ENCODE measurements at regions not wholly inside any gene's neighbourhood (a gene's known extent, or its start where the extent isn't known, plus 50 kb on each side); places are given as distances from the start of the nearest gene placed in this dataset.

- Mint-ChIP-seq H3K4me1 (ENCODE audit: low read depth) (no peaks in the 10 kb centered on the region), H3K27ac (no peak overlapping the region), H3K9me3 (peaks cover 6% of the 10 kb centered on the region), H3K36me3 (ENCODE audit: low read depth) (no peaks in the 10 kb centered on the region), H3K27me3 (no peaks in the 10 kb centered on the region), H3K4me3 (no peak overlapping the region)
- intact Hi-C loops (cut with micrococcal nuclease): no loop called here
These were observed 62.4 kb downstream of the CLDN17 start for GRCh38 chr21:30104241-30104640.

DNA sequence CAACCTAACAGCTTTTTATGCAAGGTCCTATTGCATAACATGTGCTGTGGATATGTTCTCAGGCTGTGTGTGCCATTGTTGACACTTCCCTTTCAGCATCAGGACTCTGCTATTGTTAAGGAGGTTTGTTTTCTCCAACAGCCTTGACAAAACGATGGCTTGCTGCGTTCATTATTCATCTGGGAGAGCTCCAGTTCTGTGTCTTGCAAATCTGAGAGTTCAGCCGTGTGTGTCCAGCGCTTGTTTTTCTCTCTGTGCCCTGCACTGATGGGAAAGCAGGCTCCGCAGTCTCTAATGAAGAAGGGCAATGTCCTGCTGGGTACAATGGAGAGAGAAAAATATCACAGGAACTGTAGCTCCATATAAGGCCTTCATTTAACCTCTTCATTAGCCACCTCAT is 63.7 kb downstream of the CLDN17 start:
- Mint-ChIP-seq H3K4me1 (ENCODE audit: low read depth) (no peaks in the 10 kb centered on the region), H3K9me3 (peaks cover 6% of the 10 kb centered on the region)
- intact Hi-C loops (cut with micrococcal nuclease): no loop called here

GRCh38 chr21:30101967-30102366 is 64.6 kb downstream of the CLDN17 start:
- Mint-ChIP-seq H3K27me3 (no peaks in the 10 kb centered on the region), H3K4me1 (ENCODE audit: low read depth) (no peaks in the 10 kb centered on the region), H3K4me3 (no peak overlapping the region), H3K9me3 (peaks cover 6% of the 10 kb centered on the region), H3K36me3 (ENCODE audit: low read depth) (no peaks in the 10 kb centered on the region), H3K27ac (no peak overlapping the region)
- intact Hi-C loops (cut with micrococcal nuclease): no loop called here

More for the DNA sequence above, 63.7 kb downstream of the CLDN17 start:
- Mint-ChIP-seq H3K27ac (no peak overlapping the region), H3K27me3 (no peaks in the 10 kb centered on the region), H3K36me3 (ENCODE audit: low read depth) (no peaks in the 10 kb centered on the region), H3K4me3 (no peak overlapping the region)

- Mint-ChIP-seq H3K27me3 (no peaks in the 10 kb centered on the region), H3K36me3 (ENCODE audit: low read depth) (no peaks in the 10 kb centered on the region), H3K4me1 (ENCODE audit: low read depth) (no peaks in the 10 kb centered on the region), H3K9me3 (peaks cover 6% of the 10 kb centered on the region), H3K4me3 (no peak overlapping the region), H3K27ac (no peak overlapping the region)
- intact Hi-C loops (cut with micrococcal nuclease): no loop called here
These were observed 68.8 kb downstream of the CLDN17 start for GRCh38 chr21:30097791-30098190.

- no peaks in the 10 kb centered on the region for H3K27me3 Mint-ChIP-seq
- intact Hi-C loops (cut with micrococcal nuclease): no loop called here
These were observed 83.2 kb downstream of the CLDN17 start for GRCh38 chr21:30083225-30083945.

GRCh38 chr21:30081506-30081905 is 85.1 kb downstream of the CLDN17 start:
- H3K4me1 Mint-ChIP-seq (ENCODE audit: low read depth): no peaks in the 10 kb centered on the region
- H3K27ac Mint-ChIP-seq: no peak overlapping the region
- H3K27me3 Mint-ChIP-seq: no peaks in the 10 kb centered on the region
- H3K9me3 Mint-ChIP-seq: peaks cover 13% of the 10 kb centered on the region
- intact Hi-C loops (cut with micrococcal nuclease): no loop called here
- H3K36me3 Mint-ChIP-seq (ENCODE audit: low read depth): no peaks in the 10 kb centered on the region
- H3K4me3 Mint-ChIP-seq: no peak overlapping the region

More at GRCh38 chr21:30083225-30083945, 83.2 kb downstream of the CLDN17 start:
- no peak overlapping the region for H3K27ac Mint-ChIP-seq
- H3K9me3 Mint-ChIP-seq: no peaks in the 10 kb centered on the region
- H3K36me3 Mint-ChIP-seq (ENCODE audit: low read depth): no peaks in the 10 kb centered on the region
- no peak overlapping the region for H3K4me3 Mint-ChIP-seq
- H3K4me1 Mint-ChIP-seq (ENCODE audit: low read depth): no peaks in the 10 kb centered on the region

- Mint-ChIP-seq H3K27me3 (no peaks in the 10 kb centered on the region), H3K27ac (no peak overlapping the region), H3K4me1 (ENCODE audit: low read depth) (no peaks in the 10 kb centered on the region), H3K36me3 (ENCODE audit: low read depth) (no peaks in the 10 kb centered on the region), H3K9me3 (peaks cover 10% of the 10 kb centered on the region), H3K4me3 (no peak overlapping the region)
- intact Hi-C loops (cut with micrococcal nuclease): no loop called here
These were observed 94.1 kb downstream of the CLDN17 start for GRCh38 chr21:30072496-30072895.

DNA sequence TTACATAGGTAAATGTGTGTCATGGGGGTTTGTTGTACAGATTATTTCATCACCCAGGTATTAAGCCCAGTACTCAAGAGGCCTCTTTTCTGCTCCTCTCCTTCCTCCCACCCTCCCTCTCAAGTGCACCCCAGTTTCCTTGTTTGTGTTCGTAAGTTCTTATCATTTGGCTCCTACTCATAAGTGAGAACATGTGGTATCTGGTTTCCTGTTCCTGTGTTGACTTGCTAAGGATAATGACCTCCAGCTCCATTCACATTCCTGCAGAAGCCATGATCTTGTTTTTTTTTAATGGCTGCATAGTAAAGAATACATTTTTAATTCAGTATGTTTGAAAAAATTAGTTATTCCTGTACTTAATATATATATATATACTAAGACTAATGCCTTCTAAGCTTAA is 107.7 kb downstream of the CLDN17 start:
- Mint-ChIP-seq H3K4me3 (no peak overlapping the region), H3K4me1 (ENCODE audit: low read depth) (no peaks in the 10 kb centered on the region), H3K27me3 (no peaks in the 10 kb centered on the region), H3K36me3 (ENCODE audit: low read depth) (no peaks in the 10 kb centered on the region), H3K27ac (no peak overlapping the region), H3K9me3 (peaks cover 8% of the 10 kb centered on the region)
- intact Hi-C loops (cut with micrococcal nuclease): no loop called here

- no peaks in the 10 kb centered on the region for H3K27me3 Mint-ChIP-seq
- H3K4me1 Mint-ChIP-seq (ENCODE audit: low read depth): no peaks in the 10 kb centered on the region
- H3K4me3 Mint-ChIP-seq: no peak overlapping the region
- H3K27ac Mint-ChIP-seq: no peak overlapping the region
- H3K36me3 Mint-ChIP-seq (ENCODE audit: low read depth): no peaks in the 10 kb centered on the region
- H3K9me3 Mint-ChIP-seq: peaks cover 8% of the 10 kb centered on the region
- intact Hi-C loops (cut with micrococcal nuclease): no loop called here
These were observed 109.5 kb downstream of the CLDN17 start for GRCh38 chr21:30057108-30057507.

- no peaks in the 10 kb centered on the region for H3K9me3 Mint-ChIP-seq
- no peak overlapping the region for H3K27ac Mint-ChIP-seq
- no peaks in the 10 kb centered on the region for H3K27me3 Mint-ChIP-seq
- intact Hi-C loops (cut with micrococcal nuclease): loop anchor here (10.0 kb wide), 1 partner anchor 1556 kb away; no protein-coding TSS in a partner anchor
- no peak overlapping the region for H3K4me3 Mint-ChIP-seq
- H3K36me3 Mint-ChIP-seq (ENCODE audit: low read depth): no peaks in the 10 kb centered on the region
- H3K4me1 Mint-ChIP-seq (ENCODE audit: low read depth): no peaks in the 10 kb centered on the region
These were observed 108.8 kb upstream of the GRIK1 start for GRCh38 chr21:30048570-30048969.

DNA sequence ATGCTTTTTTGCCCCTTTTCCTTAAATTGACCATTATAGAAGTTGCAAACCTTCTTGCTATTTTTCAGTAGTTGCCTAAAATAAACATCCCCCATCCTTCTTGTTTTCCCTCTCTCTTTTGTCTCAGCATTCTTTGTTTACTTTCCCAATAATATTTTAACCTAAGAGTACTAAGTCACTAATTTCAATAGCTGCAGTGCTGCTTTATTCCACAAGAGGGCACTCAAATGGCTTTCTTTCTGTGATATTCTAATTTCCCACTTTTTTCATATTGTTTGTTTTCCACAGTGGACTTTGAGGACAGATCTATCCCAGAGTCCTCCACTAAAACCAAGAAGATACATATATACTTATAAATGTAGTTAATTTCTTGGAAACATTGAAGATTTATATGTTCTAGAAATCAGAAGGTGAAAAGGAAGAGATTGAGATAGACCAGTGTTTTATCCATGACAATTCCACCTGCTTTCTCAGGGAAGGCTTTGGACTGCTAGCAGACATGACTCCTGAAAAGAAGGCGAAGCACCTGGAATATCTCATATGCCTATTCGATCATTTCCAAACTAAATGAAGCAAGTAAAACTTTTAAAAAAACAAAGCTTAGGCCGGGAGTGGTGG is 104.8 kb upstream of the GRIK1 start:
- Mint-ChIP-seq H3K27me3 (no peaks in the 10 kb centered on the region), H3K9me3 (peaks cover 6% of the 10 kb centered on the region), H3K27ac (no peak overlapping the region), H3K4me3 (no peak overlapping the region), H3K4me1 (ENCODE audit: low read depth) (no peaks in the 10 kb centered on the region), H3K36me3 (ENCODE audit: low read depth) (no peaks in the 10 kb centered on the region)
- intact Hi-C loops (cut with micrococcal nuclease): loop anchor here (5.0 to 10.0 kb wide), 2 partner anchors 1043 to 1560 kb away; no protein-coding TSS in a partner anchor

DNA sequence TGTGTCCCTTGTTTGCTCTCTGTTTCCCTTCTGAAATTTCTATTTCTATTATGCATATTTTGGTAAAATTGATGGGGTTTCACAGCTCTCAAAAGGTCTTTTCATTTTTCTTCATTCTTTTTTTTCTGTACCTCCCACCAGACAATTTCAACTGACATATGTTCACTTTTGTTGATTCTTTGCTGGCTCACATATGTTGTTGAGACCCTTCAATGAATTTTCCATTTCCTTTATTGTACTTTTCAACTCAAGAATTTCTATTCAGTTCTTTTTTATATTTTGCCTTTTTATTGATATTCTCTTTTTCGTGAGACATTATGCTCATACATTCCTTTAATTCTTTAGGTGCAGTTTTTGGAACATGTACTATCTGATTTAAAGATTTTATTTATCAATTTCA is 102.6 kb upstream of the GRIK1 start:
- Mint-ChIP-seq H3K27ac (no peak overlapping the region), H3K9me3 (peaks cover 6% of the 10 kb centered on the region), H3K4me3 (no peak overlapping the region), H3K36me3 (ENCODE audit: low read depth) (no peaks in the 10 kb centered on the region), H3K4me1 (ENCODE audit: low read depth) (no peaks in the 10 kb centered on the region), H3K27me3 (no peaks in the 10 kb centered on the region)
- intact Hi-C loops (cut with micrococcal nuclease): loop anchor here (5.0 to 10.0 kb wide), 2 partner anchors 1045 to 1562 kb away; no protein-coding TSS in a partner anchor

GRCh38 chr21:30033441-30033840 is 93.6 kb upstream of the GRIK1 start:
- Mint-ChIP-seq H3K36me3 (ENCODE audit: low read depth) (no peaks in the 10 kb centered on the region), H3K27me3 (no peaks in the 10 kb centered on the region), H3K4me3 (no peak overlapping the region), H3K9me3 (peaks cover 10% of the 10 kb centered on the region), H3K27ac (no peak overlapping the region), H3K4me1 (ENCODE audit: low read depth) (no peaks in the 10 kb centered on the region)
- intact Hi-C loops (cut with micrococcal nuclease): no loop called here

DNA sequence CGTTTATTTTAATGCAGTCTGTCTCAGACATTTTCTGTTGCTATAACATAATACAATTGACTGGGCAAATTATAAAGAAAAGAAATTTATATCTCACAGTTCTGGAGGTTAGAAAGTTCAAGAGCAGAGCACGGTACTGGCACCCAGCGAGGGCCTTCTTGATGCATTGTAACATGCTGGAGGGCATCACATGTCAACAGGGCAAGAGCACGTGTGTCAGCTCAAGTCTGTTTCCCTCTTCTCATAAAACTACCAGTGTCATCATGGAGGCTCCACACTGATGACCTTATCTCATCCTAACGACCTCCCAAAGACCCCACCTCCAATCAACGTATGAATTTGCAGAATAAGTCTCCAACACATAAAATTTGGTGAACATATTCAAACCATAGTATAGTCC is 90.6 kb upstream of the GRIK1 start:
- intact Hi-C loops (cut with micrococcal nuclease): no loop called here
- H3K27ac Mint-ChIP-seq: no peak overlapping the region

More for the DNA sequence above, 90.6 kb upstream of the GRIK1 start:
- Mint-ChIP-seq H3K36me3 (ENCODE audit: low read depth) (no peaks in the 10 kb centered on the region), H3K27me3 (no peaks in the 10 kb centered on the region), H3K4me1 (ENCODE audit: low read depth) (no peaks in the 10 kb centered on the region), H3K4me3 (no peak overlapping the region), H3K9me3 (peaks cover 10% of the 10 kb centered on the region)
